AG04450 (cell line): ENCODE measurements at regions not wholly inside any gene's neighbourhood (a gene's known extent, or its start where the extent isn't known, plus 50 kb on each side); places are given as distances from the start of the nearest gene placed in this dataset.

Experiments used
- CTCF ChIA-PET: fragments of 300-600, 350-600 bp; formaldehyde crosslinking; extraction: SDS; loops from one replicate; lab custom pipeline; 2022; ENCODE audit warnings: antibody characterized with exemption, inconsistent platforms; lab: Charles Lee
- POLR2A ChIA-PET: fragments of 350-600 bp; formaldehyde crosslinking; extraction: SDS; loops from one replicate; lab custom pipeline; 2021; ENCODE audit warnings: antibody characterized with exemption, inconsistent platforms; lab: Yijun Ruan, JAX
- DNase-seq: peaks from one replicate; pipeline ENCODE4 v3.0.0-alpha.2; 2011; ENCODE audit warnings: low read depth, low spot score
- H3K27ac ChIP-seq: one replicate; pipeline ENCODE4 v1.5.1; 2012; ENCODE audit warnings: low read depth, low read length, control low read depth
- H3K27me3 ChIP-seq: one replicate; pipeline ENCODE4 v1.6.0; 2012; ENCODE audit warnings: low read length; ENCODE audit not compliant: control insufficient read depth, insufficient read depth
- H3K4me3 ChIP-seq: 2 replicates; pipeline ENCODE4 v1.5.1; 2011; ENCODE audit warnings: mild to moderate bottlenecking, low read depth, low read length, control low read depth
- H3K9me3 ChIP-seq: 2 replicates; pipeline ENCODE4 v1.5.1; 2012; ENCODE audit warnings: low read length; ENCODE audit not compliant: control insufficient read depth, insufficient read depth
- CTCF ChIP-seq: IDR thresholded peaks from 2 replicates; pipeline ENCODE4 v1.5.1; 2011; ENCODE audit warnings: low read depth, low read length, control low read depth, inconsistent platforms

- DNase-seq = no peak
- H3K27me3 ChIP-seq = no peaks in the 10 kb centered on the region
- H3K27ac ChIP-seq = no peak overlapping the region
- no peak overlapping the region for H3K4me3 ChIP-seq
- no peak for TF ChIP-seq CTCF
- ChIA-PET POLR2A (no interaction called here), CTCF (no interaction called here)
- H3K9me3 ChIP-seq = peaks cover 75% of the 10 kb centered on the region
Measured at GRCh38 chr22:49101225-49101624, 726.4 kb downstream of the BRD1 start.

GRCh38 chr22:49100773-49101172 is 726.9 kb downstream of the BRD1 start:
- POLR2A ChIA-PET = no interaction called here
- TF ChIP-seq CTCF = no peak
- H3K27ac ChIP-seq = no peak overlapping the region
- CTCF ChIA-PET = no interaction called here
- peaks cover 75% of the 10 kb centered on the region for H3K9me3 ChIP-seq
- H3K27me3 ChIP-seq = no peaks in the 10 kb centered on the region
- H3K4me3 ChIP-seq = no peak overlapping the region
- DNase-seq = no peak

- Histone ChIP-seq H3K27ac (no peak overlapping the region), H3K9me3 (peaks cover 77% of the 10 kb centered on the region), H3K4me3 (no peak overlapping the region), H3K27me3 (no peaks in the 10 kb centered on the region)
- DNase-seq = no peak
- POLR2A ChIA-PET = no interaction called here
- no peak for TF ChIP-seq CTCF
- CTCF ChIA-PET = no interaction called here
Measured at GRCh38 chr22:49100316-49100715, 727.4 kb downstream of the BRD1 start.

- POLR2A ChIA-PET = no interaction called here
- no peak overlapping the region for H3K4me3 ChIP-seq
- peaks cover 83% of the 10 kb centered on the region for H3K9me3 ChIP-seq
- no peaks in the 10 kb centered on the region for H3K27me3 ChIP-seq
- DNase-seq = no peak
- no peak for TF ChIP-seq CTCF
- no peak overlapping the region for H3K27ac ChIP-seq
- CTCF ChIA-PET = no interaction called here
Measured at GRCh38 chr22:49099496-49100124, 728.1 kb downstream of the BRD1 start.

- POLR2A ChIA-PET = no interaction called here
- Histone ChIP-seq H3K27me3 (no peaks in the 10 kb centered on the region), H3K9me3 (peaks cover 82% of the 10 kb centered on the region), H3K4me3 (no peak overlapping the region), H3K27ac (no peak overlapping the region)
- TF ChIP-seq CTCF = no peak
- CTCF ChIA-PET = no interaction called here
- DNase-seq = no peak
Measured at GRCh38 chr22:49099089-49099488, 728.6 kb downstream of the BRD1 start.
